GM21390 (cell line): ENCODE measurements at regions not wholly inside any gene's neighbourhood (a gene's known extent, or its start where the extent isn't known, plus 50 kb on each side); places are given as distances from the start of the nearest gene placed in this dataset.
A peak's percentile ranks its signal among the peaks of the same experiment; 100 is the strongest.

Experiments
- ATAC-seq: cut with Tn5 transposase; IDR thresholded peaks from one replicate; pipeline ENCODE4 v1.9.1; 2021; ENCODE audit not compliant: unreplicated experiment

DNA sequence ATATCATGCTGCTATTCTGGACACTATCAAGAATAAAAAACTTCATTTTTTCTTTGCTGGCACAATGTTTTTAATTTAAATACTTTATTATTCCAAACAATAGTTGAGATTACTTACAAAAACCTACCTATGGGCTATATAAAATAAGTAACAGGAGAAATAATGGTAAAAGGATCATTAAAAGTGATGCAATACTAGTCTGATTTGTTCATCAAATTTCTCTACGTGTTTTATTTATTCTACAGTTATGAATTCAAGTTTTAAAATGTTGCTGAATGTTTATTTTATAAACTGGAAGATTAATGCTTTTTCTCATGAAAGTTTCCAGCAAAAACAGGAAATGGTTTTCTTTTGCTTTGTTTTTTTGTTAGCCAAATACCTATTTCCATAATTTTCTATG, 662.4 kb upstream of the BRINP3 start:
- no peak for ATAC-seq

GRCh38 chr1:191142748-191143147, 665.1 kb upstream of the BRINP3 start:
- ATAC-seq, result no peak

DNA sequence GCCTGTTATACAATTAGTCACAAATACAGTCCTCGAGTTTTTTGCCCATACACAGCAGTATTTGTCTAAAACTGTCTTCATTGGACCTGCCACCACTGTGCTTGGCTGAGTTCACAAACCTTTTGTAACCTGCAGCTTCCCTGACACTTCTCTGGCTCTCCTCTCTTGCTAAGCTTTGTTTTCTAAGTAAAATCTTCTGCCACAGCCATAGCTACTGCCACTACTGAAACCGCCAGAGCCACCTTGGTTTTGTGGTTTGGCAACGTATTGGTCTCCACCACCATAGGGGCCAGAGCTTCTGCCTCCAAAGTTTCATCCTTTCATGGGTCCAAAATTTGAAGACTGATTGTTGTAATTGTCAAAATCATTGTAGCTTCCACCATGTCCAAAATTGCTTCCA, 668.2 kb upstream of the BRINP3 start:
- ATAC-seq, result no peak

DNA sequence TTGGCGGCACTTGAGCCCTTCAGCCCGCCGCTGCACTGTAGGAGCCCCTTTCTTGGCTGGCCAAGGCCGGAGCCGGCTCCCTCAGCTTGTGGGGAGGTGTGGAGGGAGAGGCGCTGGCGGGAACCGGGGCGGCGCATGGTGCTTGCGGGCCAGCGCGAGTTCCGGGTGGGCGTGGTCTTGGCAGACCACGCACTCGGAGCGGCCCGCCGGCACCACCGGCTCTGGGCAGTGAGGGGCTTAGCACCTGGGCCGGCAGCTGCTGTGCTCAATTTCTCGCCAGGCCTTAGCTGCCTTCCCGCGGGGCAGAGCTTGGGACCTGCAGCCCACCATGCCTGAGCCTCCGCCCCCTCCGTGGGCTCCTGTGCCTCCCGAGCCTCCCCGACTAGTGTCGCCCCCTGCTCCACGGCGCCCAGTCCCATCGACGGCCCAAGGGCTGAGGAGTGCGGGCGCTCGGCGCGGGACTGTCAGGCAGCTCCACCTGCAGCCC, 673.7 kb upstream of the BRINP3 start:
- no peak for ATAC-seq

DNA sequence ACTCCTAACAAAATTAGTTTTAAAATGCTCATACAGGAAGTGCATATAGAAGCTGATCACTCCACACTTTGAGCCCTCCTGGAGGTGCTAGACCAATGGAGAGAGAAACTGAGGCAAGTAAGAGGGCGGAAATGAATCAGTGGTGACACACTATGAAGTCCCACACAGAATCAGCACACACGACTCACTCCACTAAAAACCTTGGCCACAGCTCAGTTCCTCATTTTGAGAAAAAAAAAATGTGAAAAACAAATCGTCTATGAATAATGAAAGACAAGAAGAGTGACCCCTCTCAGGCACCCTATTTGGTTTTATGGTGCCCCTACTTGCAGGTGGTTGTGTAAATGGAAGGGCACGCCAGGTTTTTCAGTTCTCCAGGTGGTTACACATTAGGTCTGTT, 675.1 kb upstream of the BRINP3 start:
- no peak for ATAC-seq

DNA sequence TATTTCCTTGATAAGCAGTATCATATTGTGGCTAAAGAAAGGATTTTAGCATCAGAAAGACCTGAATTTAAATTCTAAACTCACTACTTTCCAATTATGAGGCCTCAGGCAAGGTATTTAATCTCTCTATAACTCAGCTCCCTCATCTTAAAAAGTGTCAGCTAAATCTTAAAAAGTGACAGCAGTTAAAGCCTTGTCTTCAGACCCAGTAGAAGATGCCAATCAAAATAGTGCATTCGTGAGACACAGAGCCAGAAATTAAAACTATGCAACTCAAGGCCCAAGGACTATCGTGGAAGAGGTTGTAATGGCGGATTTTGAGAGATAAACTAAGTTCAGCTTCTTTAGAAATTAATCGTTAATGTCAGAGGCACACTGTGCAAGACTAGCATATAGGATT, 677.5 kb upstream of the BRINP3 start:
- no peak for ATAC-seq

- ATAC-seq, result no peak
These were observed 683.2 kb upstream of the BRINP3 start for GRCh38 chr1:191160837-191161236.

- no peak for ATAC-seq
These were observed 685.1 kb upstream of the BRINP3 start for GRCh38 chr1:191162762-191163161.

GRCh38 chr1:191163621-191164020, 686.0 kb upstream of the BRINP3 start:
- no peak for ATAC-seq

DNA sequence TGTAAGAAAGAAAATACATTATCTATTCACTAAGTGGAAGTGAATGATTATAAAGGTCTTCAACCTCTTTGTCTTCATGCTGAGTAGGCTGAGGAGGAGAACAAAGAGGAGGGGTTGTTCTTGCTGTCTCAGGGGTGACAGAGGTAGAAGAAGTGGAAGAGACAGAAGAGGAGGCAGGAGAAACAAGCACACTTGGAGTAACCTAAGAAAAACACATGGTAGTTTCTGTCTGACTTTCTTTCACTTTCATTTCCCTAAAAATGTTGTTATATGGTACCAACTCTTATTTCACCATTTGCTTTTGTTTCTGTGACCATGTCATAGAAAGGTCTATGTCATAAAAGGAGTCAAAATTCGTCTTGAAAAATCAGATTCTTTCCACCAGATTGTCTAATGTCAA, 696.6 kb upstream of the BRINP3 start:
- peak; percentile 99 for ATAC-seq

- ATAC-seq, result no peak
These were observed 698.5 kb upstream of the BRINP3 start for GRCh38 chr1:191176131-191176530.

- no peak for ATAC-seq
These were observed 729.0 kb upstream of the BRINP3 start for GRCh38 chr1:191206513-191207207.

DNA sequence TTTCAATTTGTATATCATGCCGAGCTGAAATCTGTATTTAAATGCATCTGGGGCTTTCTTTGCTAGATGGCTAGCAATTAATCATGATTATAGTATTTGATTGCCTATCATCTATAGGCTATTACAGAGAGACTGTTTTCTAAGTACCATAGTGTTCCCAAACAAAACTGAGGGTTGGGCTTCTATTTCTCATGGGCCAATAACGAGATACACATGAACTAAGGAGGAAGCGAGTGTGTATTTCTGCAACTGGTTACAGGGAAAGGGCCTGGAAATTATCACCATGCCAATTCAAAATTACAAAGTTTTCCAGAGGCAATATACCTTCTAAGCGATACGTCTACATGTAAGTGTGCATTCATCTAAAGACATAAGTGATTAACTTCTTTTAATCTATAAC, 744.5 kb upstream of the BRINP3 start:
- no peak for ATAC-seq

GRCh38 chr1:191240925-191241324, 763.3 kb upstream of the BRINP3 start:
- ATAC-seq, result no peak

GRCh38 chr1:191255354-191256054, 777.8 kb upstream of the BRINP3 start:
- peak; percentile 75 for ATAC-seq

DNA sequence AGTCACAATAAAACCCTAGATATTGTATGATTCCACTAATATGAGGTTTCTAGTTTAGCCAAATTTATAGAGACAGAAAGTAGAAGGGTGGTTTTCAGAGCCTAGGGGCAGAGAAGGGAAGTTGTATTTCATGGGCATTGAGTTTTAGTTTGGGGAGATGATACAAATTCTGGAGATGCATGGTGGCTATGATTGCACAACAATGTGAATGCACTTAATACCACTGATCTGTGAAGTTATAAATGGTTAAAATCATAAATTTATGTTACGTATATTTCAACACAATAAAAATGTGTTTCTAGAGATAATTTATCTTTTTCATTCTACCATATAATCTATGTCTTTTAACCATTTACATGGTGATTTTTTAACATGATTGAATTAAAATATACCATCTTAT, 779.3 kb upstream of the BRINP3 start:
- no peak for ATAC-seq

- no peak for ATAC-seq
These were observed 782.4 kb upstream of the BRINP3 start for GRCh38 chr1:191260056-191260455.

- no peak for ATAC-seq
These were observed 783.4 kb upstream of the BRINP3 start for GRCh38 chr1:191261111-191261510.

GRCh38 chr1:191279266-191279800, 801.7 kb upstream of the BRINP3 start:
- no peak for ATAC-seq

DNA sequence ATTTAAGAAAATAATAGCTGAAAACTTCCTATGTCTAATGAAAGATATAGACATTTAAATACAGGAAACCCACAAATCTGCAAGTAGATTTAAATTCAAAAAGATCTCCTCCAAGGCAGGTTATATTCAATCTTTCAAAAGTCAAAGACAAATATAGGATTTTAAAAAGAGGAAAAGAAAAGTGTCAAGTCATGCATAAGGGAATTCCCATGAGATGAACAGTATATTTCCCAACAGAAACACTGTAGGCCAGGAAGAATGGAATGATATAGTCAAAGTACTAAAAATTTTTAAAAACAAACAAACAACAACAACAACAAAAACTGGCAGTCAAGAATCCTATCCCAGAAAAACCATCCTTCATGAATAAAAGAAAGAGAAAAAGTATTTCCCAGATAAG, 806.5 kb upstream of the BRINP3 start:
- no peak for ATAC-seq

DNA sequence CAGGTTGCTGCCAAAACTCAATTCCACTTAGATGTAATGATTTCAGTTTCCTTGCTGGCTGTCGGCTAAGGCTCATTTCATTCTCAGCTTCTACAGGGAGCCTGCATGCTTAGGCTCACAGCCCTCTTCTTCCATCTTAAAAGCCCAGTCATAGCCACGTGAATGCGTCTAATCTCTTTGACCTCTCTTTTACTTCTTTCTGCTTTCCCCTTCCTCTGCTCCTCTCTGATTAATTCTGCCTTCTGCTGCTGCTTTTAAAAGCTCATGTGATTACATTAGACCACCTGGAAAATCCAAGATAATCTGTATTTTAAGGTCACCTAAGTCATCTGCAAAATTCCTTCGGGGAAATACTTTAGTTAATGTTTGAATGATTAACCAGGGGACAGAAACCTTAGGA, 812.8 kb upstream of the BRINP3 start:
- ATAC-seq, result no peak

DNA sequence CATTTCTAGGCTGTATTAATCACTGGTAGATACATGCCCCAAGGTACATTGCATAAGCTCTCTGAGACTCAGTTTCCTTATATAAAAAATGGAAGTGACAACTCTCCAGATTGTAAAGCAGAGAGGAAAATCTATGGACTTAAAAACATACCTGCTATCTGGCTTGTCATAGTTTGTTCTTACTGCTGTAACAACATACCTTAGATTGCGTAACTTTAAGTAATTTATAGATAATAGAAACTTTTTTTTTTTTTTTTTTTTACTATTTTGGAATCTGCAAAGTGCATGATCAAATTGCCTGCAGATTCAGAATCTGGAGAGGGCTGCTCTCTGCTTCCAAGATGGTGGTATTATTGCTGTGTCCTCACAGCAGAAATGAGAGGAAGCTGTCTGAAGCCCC, 827.7 kb upstream of the BRINP3 start:
- ATAC-seq, result no peak
